H9 (cell line): ENCODE measurements at regions not wholly inside any gene's neighbourhood (a gene's known extent, or its start where the extent isn't known, plus 50 kb on each side); places are given as distances from the start of the nearest gene placed in this dataset.

Source experiments
- DNase-seq: peaks from one replicate; pipeline ENCODE4 v3.0.0-alpha.2; 2017
- H2AFZ ChIP-seq: one replicate; pipeline ENCODE4 v1.6.1; 2013; ENCODE audit warnings: mild to moderate bottlenecking, low read length, control low read depth, moderate library complexity
- H2AK5ac ChIP-seq: 2 replicates; pipeline ENCODE4 v1.6.1; 2013; ENCODE audit warnings: low read length, control low read depth, mixed read lengths; ENCODE audit not compliant: insufficient read length
- H2BK120ac ChIP-seq: one replicate; pipeline ENCODE4 v1.6.1; 2013; ENCODE audit warnings: low read depth, mild to moderate bottlenecking, low read length, control low read depth, inconsistent platforms; ENCODE audit not compliant: poor library complexity, severe bottlenecking
- H2BK12ac ChIP-seq: 2 replicates; pipeline ENCODE4 v1.6.1; 2013; ENCODE audit warnings: low read length, control low read depth, mixed read lengths, low read depth; ENCODE audit not compliant: insufficient read length
- H2BK15ac ChIP-seq: 2 replicates; pipeline ENCODE4 v1.6.1; 2013; ENCODE audit warnings: low read depth, low read length, control low read depth
- H2BK20ac ChIP-seq: one replicate; pipeline ENCODE4 v1.6.1; 2013; ENCODE audit warnings: low read depth, mild to moderate bottlenecking, low read length, control low read depth, inconsistent platforms; ENCODE audit not compliant: poor library complexity, severe bottlenecking
- H2BK5ac ChIP-seq: 2 replicates; pipeline ENCODE4 v1.6.1; 2013; ENCODE audit warnings: low read length, control low read depth, mixed read lengths; ENCODE audit not compliant: insufficient read length
- H3K14ac ChIP-seq: 2 replicates; pipeline ENCODE4 v1.6.1; 2013; ENCODE audit warnings: low read length, control low read depth; ENCODE audit not compliant: insufficient read depth
- H3K18ac ChIP-seq: 2 replicates; pipeline ENCODE4 v1.6.1; 2013; ENCODE audit warnings: low read depth, mild to moderate bottlenecking, mixed read lengths, low read length, control low read depth; ENCODE audit not compliant: insufficient read length
- H3K23ac ChIP-seq: 2 replicates; pipeline ENCODE4 v1.6.1; 2013; ENCODE audit warnings: low read length, control low read depth, mixed read lengths, low read depth; ENCODE audit not compliant: insufficient read length
- H3K23me2 ChIP-seq: 2 replicates; pipeline ENCODE4 v1.6.1; 2013; ENCODE audit warnings: low read depth, mild to moderate bottlenecking, mixed read lengths, low read length, control low read depth; ENCODE audit not compliant: insufficient read length, poor library complexity, severe bottlenecking
- H3K27ac ChIP-seq: 2 replicates; pipeline ENCODE4 v1.5.1; 2013; ENCODE audit warnings: low read length, control low read depth, mixed read lengths, low read depth; ENCODE audit not compliant: insufficient read length
- H3K27me3 ChIP-seq: 2 replicates; pipeline ENCODE4 v1.6.1; 2013; ENCODE audit warnings: low read length, control low read depth, inconsistent platforms; ENCODE audit not compliant: insufficient read depth
- H3K4ac ChIP-seq: 2 replicates; pipeline ENCODE4 v1.6.1; 2013; ENCODE audit warnings: low read depth, mild to moderate bottlenecking, control low read depth, inconsistent platforms, low read length, moderate library complexity
- H3K4me1 ChIP-seq: 2 replicates; pipeline ENCODE4 v1.6.1; 2013; ENCODE audit warnings: low read length, control low read depth, inconsistent platforms; ENCODE audit not compliant: insufficient read depth
- H3K4me2 ChIP-seq: 2 replicates; pipeline ENCODE4 v1.6.1; 2013; ENCODE audit warnings: low read length, control low read depth, mixed read lengths; ENCODE audit not compliant: insufficient read length, insufficient read depth
- H3K56ac ChIP-seq: 2 replicates; pipeline ENCODE4 v1.6.1; 2013; ENCODE audit warnings: low read depth, mild to moderate bottlenecking, mixed read lengths, low read length, control low read depth; ENCODE audit not compliant: insufficient read length
- H3K79me1 ChIP-seq: 2 replicates; pipeline ENCODE4 v1.6.1; 2013; ENCODE audit warnings: low read depth, mild to moderate bottlenecking, moderate library complexity, low read length, control low read depth, inconsistent platforms; ENCODE audit not compliant: insufficient read depth, poor library complexity, severe bottlenecking
- H3K79me2 ChIP-seq: 2 replicates; pipeline ENCODE4 v1.6.1; 2013; ENCODE audit warnings: low read length, control low read depth, inconsistent platforms; ENCODE audit not compliant: insufficient read depth
- H3K9ac ChIP-seq: 2 replicates; pipeline ENCODE4 v1.6.1; 2013; ENCODE audit warnings: low read length, control low read depth, mixed read lengths; ENCODE audit not compliant: insufficient read length; ENCODE audit errors: extremely low read depth
- H3K9me3 ChIP-seq: one replicate; pipeline ENCODE4 v1.6.1; 2013; ENCODE audit warnings: low read depth, low read length, inconsistent platforms; ENCODE audit not compliant: control insufficient read depth
- H3T11ph ChIP-seq: one replicate; pipeline ENCODE4 v1.6.1; 2013; ENCODE audit warnings: mild to moderate bottlenecking, low read length, control low read depth, inconsistent platforms
- H4K20me1 ChIP-seq: one replicate; pipeline ENCODE4 v1.6.1; 2013; ENCODE audit not compliant: control insufficient read depth, insufficient read length, insufficient read depth
- H4K5ac ChIP-seq: 2 replicates; pipeline ENCODE4 v1.6.1; 2013; ENCODE audit warnings: low read depth, mild to moderate bottlenecking, mixed read lengths, low read length, control low read depth; ENCODE audit not compliant: insufficient read length
- H4K8ac ChIP-seq: replicated peaks from 2 replicates; pipeline ENCODE4 v1.6.1; 2013; ENCODE audit warnings: low read length, control low read depth, mixed read lengths, low read depth; ENCODE audit not compliant: insufficient read length
- H4K91ac ChIP-seq: 2 replicates; pipeline ENCODE4 v1.6.1; 2013; ENCODE audit warnings: low read depth, mild to moderate bottlenecking, moderate library complexity, mixed read lengths, low read length, control low read depth; ENCODE audit not compliant: insufficient read length
- H3K27ac Mint-ChIP-seq, 3 experiments: 2 replicates in 2 of 3; 3 replicates in 1 of 3; pipeline ENCODE4 v1.8.0; 2020 to 2021; ENCODE audit warnings: mixed read lengths in 3 of 3, mild to moderate bottlenecking in 1 of 3, moderate library complexity in 1 of 3
- H3K27me3 Mint-ChIP-seq: 2 replicates; pipeline ENCODE4 v1.8.0; 2021; ENCODE audit warnings: low read depth, mild to moderate bottlenecking, moderate library complexity, mixed read lengths
- H3K36me3 Mint-ChIP-seq, 3 experiments: 2 replicates in 2 of 3; 3 replicates in 1 of 3; pipeline ENCODE4 v1.8.0; 2020 to 2021; ENCODE audit warnings: low read depth in 3 of 3, mixed read lengths in 3 of 3; ENCODE audit not compliant: insufficient read depth in 1 of 3
- H3K4me1 Mint-ChIP-seq, 2 experiments: 2 replicates each; pipeline ENCODE4 v1.8.0; 2020; ENCODE audit warnings: mixed read lengths in 2 of 2
- H3K4me3 Mint-ChIP-seq, 2 experiments: 2 replicates in 1 of 2; 3 replicates in 1 of 2; pipeline ENCODE4 v1.8.0; 2020 to 2021; ENCODE audit warnings: mild to moderate bottlenecking in 2 of 2, mixed read lengths in 2 of 2, moderate library complexity in 1 of 2
- H3K9me3 Mint-ChIP-seq, 2 experiments: 2 replicates in 1 of 2; 3 replicates in 1 of 2; pipeline ENCODE4 v1.8.0; 2020; ENCODE audit warnings: mild to moderate bottlenecking in 2 of 2, mixed read lengths in 2 of 2, moderate library complexity in 1 of 2
- CTCF ChIP-seq: fragments of 200-600 bp; sonication (generic); conservative IDR thresholded peaks from 3 replicates; pipeline ENCODE4 v1.8.0; 2021; ENCODE audit warnings: antibody characterized with exemption, mild to moderate bottlenecking
- WGBS: extraction: QIAGEN DNeasy Blood & Tissue Kit; methylation state at CpG from one replicate; pipeline ENCODE4 v1.1.7; 2013; ENCODE audit warnings: missing lambda C conversion rate, low lambda C conversion rate, mixed read lengths; ENCODE audit not compliant: insufficient read length; ENCODE audit errors: extremely low coverage; 5-methylcytosine and 5-hydroxymethylcytosine counted together

GRCh38 chr3:27824312-27825200 lies 102.4 kb upstream of the EOMES start:
- Mint-ChIP-seq H3K4me3 (no peak overlapping the region), H3K4me1 (peaks cover 9 to 10% of the 10 kb centered on the region in 2 experiments), H3K9me3 (0 out of 5 replicates have a peak, but pooled peaks cover 0 to 3% of the 10 kb centered on the region in 2 experiments), H3K27me3 (peaks cover 37% of the 10 kb centered on the region), H3K36me3 (peaks cover 0 to 14% (median 6%) of the 10 kb centered on the region in 3 experiments; a peak in 3 of 7 replicates), H3K27ac (no peak overlapping the region)
- Histone ChIP-seq H3K23ac (no peak overlapping the region), H2BK15ac (no peak overlapping the region), H2BK120ac (no peak overlapping the region), H2AK5ac (no peak overlapping the region), H3K14ac (no peak overlapping the region), H3K9ac (no peak overlapping the region), H3K79me2 (no peaks in the 10 kb centered on the region), H4K20me1 (no peaks in the 10 kb centered on the region), H3T11ph (no peak overlapping the region), H3K4me2 (no peak overlapping the region), H3K27ac (no peak overlapping the region), H3K27me3 (no peaks in the 10 kb centered on the region), H4K91ac (no peak overlapping the region), H3K9me3 (no peaks in the 10 kb centered on the region), H3K4ac (no peak overlapping the region), H3K56ac (no peak overlapping the region), H4K8ac (no peak overlapping the region), H3K79me1 (no peaks in the 10 kb centered on the region), H4K5ac (no peak overlapping the region), H2BK5ac (no peak overlapping the region), H2AFZ (no peak overlapping the region), H2BK12ac (no peak overlapping the region), H3K18ac (no peak overlapping the region), H3K4me1 (no peaks in the 10 kb centered on the region), H3K23me2 (no peaks in the 10 kb centered on the region), H2BK20ac (no peak overlapping the region)
- no CpG with 5 or more reads among the region's 6 CpGs for WGBS
- no peak for TF ChIP-seq CTCF
- no peak for DNase-seq
